Transverse colon (tissue), 4 donors: ENCODE measurements at regions not wholly inside any gene's neighbourhood (a gene's known extent, or its start where the extent isn't known, plus 50 kb on each side); places are given as distances from the start of the nearest gene placed in this dataset.
"Not testable (repeated sequence)": the region's sequence is repeated elsewhere in the genome, so short reads cannot be mapped to it uniquely, and the experiment has no call there.

Experiments used
- CTCF ChIP-seq, 5 experiments: fragments of 200-600 bp in 3 of 5; fragments of 450-650 bp in 2 of 5; sonication (generic) in 3 of 5; IDR thresholded peaks; 1 replicate in 2 of 5; 2 replicates in 3 of 5; pipeline ENCODE4 v1.5.1; 2016 to 2017; ENCODE audit warnings: antibody characterized with exemption in 5 of 5, inconsistent platforms in 3 of 5, mild to moderate bottlenecking in 2 of 5, moderate library complexity in 1 of 5
- EP300 ChIP-seq: sonication (generic); formaldehyde crosslinking; IDR thresholded peaks from one replicate; pipeline ENCODE4 v1.6.1; 2017; ENCODE audit warnings: antibody characterized with exemption, low read depth
- POLR2A ChIP-seq: fragments of 450-650 bp; IDR thresholded peaks from one replicate; pipeline ENCODE4 v1.6.1; 2016; ENCODE audit warnings: antibody characterized with exemption, mild to moderate bottlenecking, moderate library complexity
- POLR2AphosphoS5 ChIP-seq, 3 donors: sonication (generic); formaldehyde crosslinking; IDR thresholded peaks; one replicate each; pipeline ENCODE4 v1.6.1; 2016; ENCODE audit warnings: antibody characterized with exemption in 3 of 3

- not testable (repeated sequence) for TF ChIP-seq CTCF (IDR thresholded peaks at IDR 0.05); POLR2A; EP300; POLR2AphosphoS5 (IDR thresholded peaks at IDR 0.05)
Measured at GRCh38 chr7:73170902-73171301, 85.1 kb upstream of the SPDYE9 start.
